ENCODE measurements at regions not wholly inside any gene's neighbourhood (a gene's known extent, or its start where the extent isn't known, plus 50 kb on each side); places are given as distances from the start of the nearest gene placed in this dataset.

GRCh38 chr1:104136621-104137020 is 386.9 kb downstream of the AMY1C start:
- H3K36me3 ChIP-seq (replicated peaks in 1 of 2; ENCODE audit: control extremely low read depth in 1 of 2, control insufficient read depth in 1 of 2, extremely low read depth in 1 of 2, insufficient read depth in 2 of 2, low read length in 1 of 2): no peaks in the 10 kb centered on the region
- H3K9ac ChIP-seq (ENCODE audit: low read length): no peak overlapping the region
- H3K27ac Mint-ChIP-seq: no peak overlapping the region
- no peaks in the 10 kb centered on the region for H3K4me1 ChIP-seq (ENCODE audit: control insufficient read depth in 2 of 2, insufficient read depth in 2 of 2, low read length in 2 of 2)
- H3K27ac ChIP-seq (ENCODE audit: low read length in 2 of 2): no peak overlapping the region
- no peaks in the 10 kb centered on the region for H3K79me2 ChIP-seq (ENCODE audit: control insufficient read depth, insufficient read depth, low read length)
- H3K4me3 Mint-ChIP-seq: no peak overlapping the region
- intact Hi-C loops (cut with micrococcal nuclease): no loop called here
- POLR2A ChIA-PET: no interaction called here
- no peaks in the 10 kb centered on the region for H3K27me3 Mint-ChIP-seq
- CTCF ChIA-PET: no interaction called here
- H3K4me1 Mint-ChIP-seq: no peaks in the 10 kb centered on the region
- DNase-seq: no peak
- H3K4me2 ChIP-seq (replicated peaks; ENCODE audit: low read depth, low read length, poor library complexity, severe bottlenecking): no peak overlapping the region
- no peak for TF ChIP-seq EZH2 (IDR thresholded peaks at IDR 0.05; ENCODE audit: borderline replicate concordance, insufficient read depth, low read depth, low read length, poor library complexity, severe bottlenecking)
- TF ChIP-seq, protein P1, sequence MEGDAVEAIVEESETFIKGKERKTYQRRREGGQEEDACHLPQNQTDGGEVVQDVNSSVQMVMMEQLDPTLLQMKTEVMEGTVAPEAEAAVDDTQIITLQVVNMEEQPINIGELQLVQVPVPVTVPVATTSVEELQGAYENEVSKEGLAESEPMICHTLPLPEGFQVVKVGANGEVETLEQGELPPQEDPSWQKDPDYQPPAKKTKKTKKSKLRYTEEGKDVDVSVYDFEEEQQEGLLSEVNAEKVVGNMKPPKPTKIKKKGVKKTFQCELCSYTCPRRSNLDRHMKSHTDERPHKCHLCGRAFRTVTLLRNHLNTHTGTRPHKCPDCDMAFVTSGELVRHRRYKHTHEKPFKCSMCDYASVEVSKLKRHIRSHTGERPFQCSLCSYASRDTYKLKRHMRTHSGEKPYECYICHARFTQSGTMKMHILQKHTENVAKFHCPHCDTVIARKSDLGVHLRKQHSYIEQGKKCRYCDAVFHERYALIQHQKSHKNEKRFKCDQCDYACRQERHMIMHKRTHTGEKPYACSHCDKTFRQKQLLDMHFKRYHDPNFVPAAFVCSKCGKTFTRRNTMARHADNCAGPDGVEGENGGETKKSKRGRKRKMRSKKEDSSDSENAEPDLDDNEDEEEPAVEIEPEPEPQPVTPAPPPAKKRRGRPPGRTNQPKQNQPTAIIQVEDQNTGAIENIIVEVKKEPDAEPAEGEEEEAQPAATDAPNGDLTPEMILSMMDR (IDR thresholded peaks at IDR 0.05): no peak
- H2AFZ ChIP-seq (ENCODE audit: insufficient read depth, low read depth, low read length, poor library complexity, severe bottlenecking): no peak overlapping the region
- no peaks in the 10 kb centered on the region for H3K27me3 ChIP-seq (replicated peaks in 1 of 4; ENCODE audit: control extremely low read depth in 1 of 4, control insufficient read depth in 3 of 4, insufficient read depth in 4 of 4, low read length in 3 of 4)
- no peaks in the 10 kb centered on the region for H4K20me1 ChIP-seq (ENCODE audit: control insufficient read depth, insufficient read depth, low read length, poor library complexity, severe bottlenecking)
- whole genome bisulfite sequencing (ENCODE audit: insufficient coverage): 91% methylated on average over 3 of the region's 3 CpGs
- peaks cover 2% of the 10 kb centered on the region for H3K9me3 Mint-ChIP-seq (ENCODE audit: insufficient read depth)
- no peaks in the 10 kb centered on the region for H3K9me3 ChIP-seq (ENCODE audit: control extremely low read depth in 1 of 3, control insufficient read depth in 2 of 3, insufficient read depth in 1 of 3, low read length in 2 of 3)
- no peak overlapping the region for H3K4me3 ChIP-seq (ENCODE audit: control extremely low read depth in 1 of 5, extremely low read depth in 1 of 5, insufficient read depth in 1 of 5, low read depth in 2 of 5, low read length in 4 of 5)
- ATAC-seq (ENCODE audit: low read depth): no peak

DNA sequence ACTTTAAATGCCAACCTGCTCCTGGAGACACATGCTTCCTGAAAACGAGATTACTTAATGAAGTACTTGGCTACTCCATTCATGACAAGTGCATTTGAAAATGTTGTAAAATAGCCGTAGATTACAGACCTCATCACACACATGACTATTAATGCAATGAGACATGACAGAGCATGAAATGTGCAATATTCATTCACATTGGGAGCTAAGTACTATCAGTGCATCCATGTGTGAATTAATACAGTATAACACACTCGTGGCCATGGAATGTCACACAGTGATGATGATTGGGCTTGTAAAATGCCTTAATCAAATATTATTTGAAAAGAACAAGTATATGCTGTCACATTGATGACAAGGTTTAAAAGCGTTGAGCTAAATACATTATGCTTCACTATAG is 407.0 kb downstream of the AMY1C start:
- H3K27me3 ChIP-seq (replicated peaks in 1 of 4; ENCODE audit: control extremely low read depth in 1 of 4, control insufficient read depth in 3 of 4, insufficient read depth in 4 of 4, low read length in 3 of 4): no peaks in the 10 kb centered on the region
- TF ChIP-seq, protein P1 (IDR thresholded peaks at IDR 0.05): no peak
- no peak for TF ChIP-seq EZH2 (IDR thresholded peaks at IDR 0.05; ENCODE audit: borderline replicate concordance, insufficient read depth, low read depth, low read length, poor library complexity, severe bottlenecking)
- DNase-seq (no peak), ATAC-seq (ENCODE audit: low read depth) (no peak)
- Mint-ChIP-seq H3K4me3 (no peak overlapping the region), H3K4me1 (no peaks in the 10 kb centered on the region), H3K9me3 (ENCODE audit: insufficient read depth) (peaks cover 4% of the 10 kb centered on the region), H3K27me3 (no peaks in the 10 kb centered on the region), H3K27ac (no peak overlapping the region)
- intact Hi-C loops (cut with micrococcal nuclease): no loop called here
- CTCF ChIA-PET: no interaction called here
- H3K9me3 ChIP-seq (ENCODE audit: control extremely low read depth in 1 of 3, control insufficient read depth in 2 of 3, insufficient read depth in 1 of 3, low read length in 2 of 3): peaks cover 0 to 7% (median 2%) of the 10 kb centered on the region in 3 donors
- POLR2A ChIA-PET: no interaction called here
- H3K79me2 ChIP-seq (ENCODE audit: control insufficient read depth, insufficient read depth, low read length): no peaks in the 10 kb centered on the region
- H3K4me2 ChIP-seq (replicated peaks; ENCODE audit: low read depth, low read length, poor library complexity, severe bottlenecking): no peak overlapping the region
- no peak overlapping the region for H3K9ac ChIP-seq (ENCODE audit: low read length)
- no CpG with 5 or more reads among the region's 4 CpGs for WGBS (ENCODE audit: insufficient coverage)
- H3K27ac ChIP-seq (ENCODE audit: low read length in 2 of 2): no peak overlapping the region
- H3K4me1 ChIP-seq (ENCODE audit: control insufficient read depth in 2 of 2, insufficient read depth in 2 of 2, low read length in 2 of 2): no peaks in the 10 kb centered on the region
- H4K20me1 ChIP-seq (ENCODE audit: control insufficient read depth, insufficient read depth, low read length, poor library complexity, severe bottlenecking): no peaks in the 10 kb centered on the region
- H3K4me3 ChIP-seq (ENCODE audit: control extremely low read depth in 1 of 5, extremely low read depth in 1 of 5, insufficient read depth in 1 of 5, low read depth in 2 of 5, low read length in 4 of 5): no peak overlapping the region
- H2AFZ ChIP-seq (ENCODE audit: insufficient read depth, low read depth, low read length, poor library complexity, severe bottlenecking): no peak overlapping the region
- H3K36me3 ChIP-seq (replicated peaks in 1 of 2; ENCODE audit: control extremely low read depth in 1 of 2, control insufficient read depth in 1 of 2, extremely low read depth in 1 of 2, insufficient read depth in 2 of 2, low read length in 1 of 2): no peaks in the 10 kb centered on the region
